Stomach (tissue), 4 donors: ENCODE measurements at regions not wholly inside any gene's neighbourhood (a gene's known extent, or its start where the extent isn't known, plus 50 kb on each side); places are given as distances from the start of the nearest gene placed in this dataset.

ENCODE experiments used
- POLR2A ChIP-seq, 4 donors: fragments of 450-650 bp; IDR thresholded peaks; one replicate each; pipeline ENCODE4 v1.6.1; 2016; ENCODE audit warnings: antibody characterized with exemption in 4 of 4, control low read depth in 2 of 4, mild to moderate bottlenecking in 1 of 4, moderate library complexity in 1 of 4
- POLR2AphosphoS5 ChIP-seq, 3 donors: sonication (generic); formaldehyde crosslinking; IDR thresholded peaks; one replicate each; pipeline ENCODE4 v1.6.1; 2016; ENCODE audit warnings: antibody characterized with exemption in 3 of 3
- TF ChIP-seq, protein P1 (sequence below), 7 experiments: fragments of 450-650 bp in 4 of 7; fragments of 200-600 bp in 3 of 7; sonication (generic) in 3 of 7; IDR thresholded peaks; one replicate each; pipeline ENCODE4 v1.5.1; 2016 to 2019; ENCODE audit warnings: antibody characterized with exemption in 7 of 7, control low read depth in 2 of 7, mild to moderate bottlenecking in 1 of 7

DNA sequence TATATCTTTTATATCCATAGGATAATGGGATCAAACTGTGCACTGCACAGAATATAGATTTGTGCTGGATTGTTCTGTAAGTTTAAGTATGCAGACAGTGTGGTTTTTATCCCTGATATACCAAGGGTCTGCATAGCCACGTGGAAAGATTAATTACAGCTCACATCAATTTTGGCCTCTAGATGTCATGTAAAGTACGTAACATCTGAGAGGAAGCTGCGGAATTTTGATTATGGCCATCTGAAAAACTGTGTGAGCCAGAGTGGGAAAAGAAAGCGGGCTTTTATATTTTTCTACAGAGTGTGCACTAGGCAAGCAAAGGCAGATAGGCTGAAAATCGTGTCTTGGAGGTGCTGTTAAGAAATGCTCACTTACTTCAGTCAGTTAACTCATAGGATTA, 562.7 kb downstream of the GBE1 start:
- TF ChIP-seq POLR2A (IDR thresholded peaks at IDR 0.05) (no peak), POLR2AphosphoS5 (IDR thresholded peaks at IDR 0.05) (no peak)
- TF ChIP-seq, protein P1, sequence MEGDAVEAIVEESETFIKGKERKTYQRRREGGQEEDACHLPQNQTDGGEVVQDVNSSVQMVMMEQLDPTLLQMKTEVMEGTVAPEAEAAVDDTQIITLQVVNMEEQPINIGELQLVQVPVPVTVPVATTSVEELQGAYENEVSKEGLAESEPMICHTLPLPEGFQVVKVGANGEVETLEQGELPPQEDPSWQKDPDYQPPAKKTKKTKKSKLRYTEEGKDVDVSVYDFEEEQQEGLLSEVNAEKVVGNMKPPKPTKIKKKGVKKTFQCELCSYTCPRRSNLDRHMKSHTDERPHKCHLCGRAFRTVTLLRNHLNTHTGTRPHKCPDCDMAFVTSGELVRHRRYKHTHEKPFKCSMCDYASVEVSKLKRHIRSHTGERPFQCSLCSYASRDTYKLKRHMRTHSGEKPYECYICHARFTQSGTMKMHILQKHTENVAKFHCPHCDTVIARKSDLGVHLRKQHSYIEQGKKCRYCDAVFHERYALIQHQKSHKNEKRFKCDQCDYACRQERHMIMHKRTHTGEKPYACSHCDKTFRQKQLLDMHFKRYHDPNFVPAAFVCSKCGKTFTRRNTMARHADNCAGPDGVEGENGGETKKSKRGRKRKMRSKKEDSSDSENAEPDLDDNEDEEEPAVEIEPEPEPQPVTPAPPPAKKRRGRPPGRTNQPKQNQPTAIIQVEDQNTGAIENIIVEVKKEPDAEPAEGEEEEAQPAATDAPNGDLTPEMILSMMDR (IDR thresholded peaks at IDR 0.05): no peak
